ENCODE measurements at regions not wholly inside any gene's neighbourhood (a gene's known extent, or its start where the extent isn't known, plus 50 kb on each side); places are given as distances from the start of the nearest gene placed in this dataset.

GRCh38 chr1:2871246-2871815 lies 69.8 kb upstream of the TTC34 start:
- ChIA-PET POLR2A (ENCODE audit: partially characterized antibody) (no interaction called here), CTCF (ENCODE audit: partially characterized antibody) (interaction anchor here (1.0 kb wide), 1 partner anchor 35 kb away, joined by 3 read pairs; no protein-coding TSS in a partner anchor)
- Histone ChIP-seq H2AFZ (ENCODE audit: low read length) (no peak overlapping the region), H3K4me1 (replicated peaks in 1 of 4; ENCODE audit: control insufficient read depth in 3 of 4, insufficient read depth in 4 of 4, low read length in 3 of 4) (no peaks in the 10 kb centered on the region), H4K5ac (ENCODE audit: insufficient read length, low read depth, low read length) (no peak overlapping the region), H2BK20ac (ENCODE audit: low read length) (no peak overlapping the region), H3K36me3 (ENCODE audit: control insufficient read depth in 2 of 4, insufficient read depth in 4 of 4, low read length in 3 of 4) (peaks cover 0 to 1% (median 0%) of the 10 kb centered on the region in 4 experiments; a peak in 1 of 8 replicates), H3K4me2 (ENCODE audit: insufficient read depth in 1 of 2, low read depth in 2 of 2, low read length in 2 of 2) (no peak overlapping the region), H4K91ac (replicated peaks; ENCODE audit: insufficient read length, low read length) (no peak overlapping the region), H3K27ac (ENCODE audit: low read depth, low read length) (no peak overlapping the region), H3K79me1 (ENCODE audit: low read depth, low read length) (no peaks in the 10 kb centered on the region), H2AK5ac (ENCODE audit: low read depth, low read length) (no peak overlapping the region), H3K56ac (replicated peaks; ENCODE audit: insufficient read length, low read depth, low read length) (no peak overlapping the region), H4K8ac (ENCODE audit: extremely low read depth, insufficient read depth, low read length) (no peak overlapping the region), H3K18ac (ENCODE audit: extremely low read depth, low read length) (no peak overlapping the region), H3K23me2 (ENCODE audit: low read depth, low read length) (no peaks in the 10 kb centered on the region), H3K4me3 (ENCODE audit: extremely low read depth in 1 of 4, insufficient read depth in 2 of 4, low read depth in 3 of 4, low read length in 4 of 4) (no peak overlapping the region; a peak in 1 of 8 replicates), H2BK120ac (replicated peaks; ENCODE audit: low read depth, low read length) (no peak overlapping the region), H2BK15ac (ENCODE audit: low read length) (no peak overlapping the region), H3K4ac (replicated peaks; ENCODE audit: insufficient read length, low read depth, low read length) (no peak overlapping the region), H3K14ac (ENCODE audit: insufficient read length) (no peak overlapping the region), H3K9me3 (ENCODE audit: insufficient read depth in 2 of 2, low read depth in 1 of 2, low read length in 1 of 2) (peaks cover 64 to 96% of the 10 kb centered on the region in 2 experiments), H3K79me2 (ENCODE audit: control insufficient read depth in 1 of 2, insufficient read depth in 2 of 2, low read length in 2 of 2) (no peaks in the 10 kb centered on the region), H4K20me1 (replicated peaks in 1 of 2; ENCODE audit: control insufficient read depth in 1 of 2, insufficient read depth in 2 of 2, low read length in 2 of 2) (no peaks in the 10 kb centered on the region), H3K23ac (ENCODE audit: insufficient read length) (no peak overlapping the region), H3K27me3 (replicated peaks in 1 of 4; ENCODE audit: control insufficient read depth in 3 of 4, extremely low read depth in 1 of 4, insufficient read depth in 3 of 4, low read length in 3 of 4) (no peaks in the 10 kb centered on the region), H2BK12ac (ENCODE audit: low read depth, low read length) (no peak overlapping the region), H2BK5ac (ENCODE audit: low read depth, low read length) (no peak overlapping the region), H3K9ac (replicated peaks in 1 of 4; ENCODE audit: extremely low read depth in 1 of 4, low read depth in 3 of 4, low read length in 3 of 4) (no peak overlapping the region)
- 77% methylated on average over 6 of the region's 6 CpGs; no CpG with 5 or more reads in 1 of the 2 experiments for WGBS, 2 experiments (ENCODE audit: extremely low coverage in 1 of 2, insufficient coverage in 1 of 2, insufficient read length in 1 of 2, insufficient replicate concordance in 2 of 2, low coverage in 1 of 2, low lambda C conversion rate in 2 of 2, missing lambda C conversion rate in 1 of 2)
- DNase-seq (ENCODE audit: low read depth in 1 of 2, low spot score in 2 of 2) (no peak), FAIRE-seq (no peak)
- no peak for TF ChIP-seq CTCF (IDR thresholded peaks at IDR 0.05; ENCODE audit: control extremely low read depth in 1 of 3, insufficient read depth in 1 of 3, low read depth in 1 of 3, low read length in 3 of 3)
- no peak for TF ChIP-seq SAP30 (IDR thresholded peaks at IDR 0.05; ENCODE audit: insufficient read depth, insufficient replicate concordance, low read length)
- no peak for TF ChIP-seq TEAD4 (IDR thresholded peaks at IDR 0.05; ENCODE audit: low read depth, low read length)
- TF ChIP-seq TBP (IDR thresholded peaks at IDR 0.05; ENCODE audit: low read depth, low read length) = no peak
- TF ChIP-seq POLR2A (IDR thresholded peaks at IDR 0.05; ENCODE audit: control extremely low read depth in 1 of 2, low read depth in 2 of 2, low read length in 2 of 2) = no peak
- TF ChIP-seq SP2 (IDR thresholded peaks at IDR 0.05; ENCODE audit: low read length) = no peak
- TF ChIP-seq BCL11A (IDR thresholded peaks at IDR 0.05; ENCODE audit: low read depth in 2 of 2, low read length in 2 of 2) = no peak
- no peak for TF ChIP-seq SIRT6 (IDR thresholded peaks at IDR 0.05; ENCODE audit: low read length)
- no peak for TF ChIP-seq BACH1 (IDR thresholded peaks at IDR 0.05; ENCODE audit: low read length)
- no peak for TF ChIP-seq KDM5A (IDR thresholded peaks at IDR 0.05; ENCODE audit: low read length)
